ENCODE measurements at regions not wholly inside any gene's neighbourhood (a gene's known extent, or its start where the extent isn't known, plus 50 kb on each side); places are given as distances from the start of the nearest gene placed in this dataset.

GRCh38 chr2:234178330-234179030, 128.0 kb downstream of the SPP2 start:
- Histone ChIP-seq H3K27me3 (ENCODE audit: insufficient read depth, low read length, poor library complexity, severe bottlenecking) (no peaks in the 10 kb centered on the region), H3K9me2 (replicated peaks; ENCODE audit: low read depth, low read length) (no peaks in the 10 kb centered on the region), H3K9ac (ENCODE audit: low read depth, low read length, poor library complexity, severe bottlenecking) (no peak overlapping the region), H3K9me3 (ENCODE audit: insufficient read depth, low read depth, low read length) (no peaks in the 10 kb centered on the region), H2AFZ (ENCODE audit: low read length) (no peak overlapping the region), H3K4me2 (ENCODE audit: low read depth, low read length, poor library complexity, severe bottlenecking) (no peak overlapping the region), H3F3A (ENCODE audit: low read depth) (no peaks in the 10 kb centered on the region), H3K36me3 (ENCODE audit: insufficient read depth, low read length) (no peaks in the 10 kb centered on the region), H3K79me2 (ENCODE audit: insufficient read depth, low read length) (no peaks in the 10 kb centered on the region), H3K4me1 (ENCODE audit: insufficient read depth, low read length, poor library complexity, severe bottlenecking) (no peaks in the 10 kb centered on the region), H4K20me1 (ENCODE audit: insufficient read depth, low read length, poor library complexity, severe bottlenecking) (no peaks in the 10 kb centered on the region), H3K4me3 (ENCODE audit: low read length, poor library complexity, severe bottlenecking) (no peak overlapping the region)
- no peak for TF ChIP-seq EZH2phosphoT487 (IDR thresholded peaks at IDR 0.05; ENCODE audit: borderline replicate concordance)
- TF ChIP-seq CTCF (conservative IDR thresholded peaks at IDR 0.05; ENCODE audit: low read length) = no peak

- H2AFZ ChIP-seq (ENCODE audit: low read length) = no peak overlapping the region
- no peaks in the 10 kb centered on the region for H3F3A ChIP-seq (ENCODE audit: low read depth)
- no peaks in the 10 kb centered on the region for H3K9me2 ChIP-seq (replicated peaks; ENCODE audit: low read depth, low read length)
These were observed 125.1 kb downstream of the SPP2 start for GRCh38 chr2:234175649-234176048.

GRCh38 chr2:234174742-234175141, 124.2 kb downstream of the SPP2 start:
- Histone ChIP-seq H3K4me2 (ENCODE audit: low read depth, low read length, poor library complexity, severe bottlenecking) (no peak overlapping the region), H3F3A (ENCODE audit: low read depth) (no peaks in the 10 kb centered on the region), H3K36me3 (ENCODE audit: insufficient read depth, low read length) (no peaks in the 10 kb centered on the region), H3K9me3 (ENCODE audit: insufficient read depth, low read depth, low read length) (no peaks in the 10 kb centered on the region), H3K9me2 (replicated peaks; ENCODE audit: low read depth, low read length) (no peaks in the 10 kb centered on the region), H2AFZ (ENCODE audit: low read length) (no peak overlapping the region), H3K27me3 (ENCODE audit: insufficient read depth, low read length, poor library complexity, severe bottlenecking) (no peaks in the 10 kb centered on the region), H4K20me1 (ENCODE audit: insufficient read depth, low read length, poor library complexity, severe bottlenecking) (no peaks in the 10 kb centered on the region), H3K4me3 (ENCODE audit: low read length, poor library complexity, severe bottlenecking) (no peak overlapping the region), H3K9ac (ENCODE audit: low read depth, low read length, poor library complexity, severe bottlenecking) (no peak overlapping the region), H3K79me2 (ENCODE audit: insufficient read depth, low read length) (no peaks in the 10 kb centered on the region), H3K4me1 (ENCODE audit: insufficient read depth, low read length, poor library complexity, severe bottlenecking) (no peaks in the 10 kb centered on the region)
- TF ChIP-seq CTCF (conservative IDR thresholded peaks at IDR 0.05; ENCODE audit: low read length) = no peak
- TF ChIP-seq EZH2phosphoT487 (IDR thresholded peaks at IDR 0.05; ENCODE audit: borderline replicate concordance) = no peak

More at GRCh38 chr2:234175649-234176048, 125.1 kb downstream of the SPP2 start:
- H4K20me1 ChIP-seq (ENCODE audit: insufficient read depth, low read length, poor library complexity, severe bottlenecking) = no peaks in the 10 kb centered on the region
- no peaks in the 10 kb centered on the region for H3K27me3 ChIP-seq (ENCODE audit: insufficient read depth, low read length, poor library complexity, severe bottlenecking)
- no peaks in the 10 kb centered on the region for H3K9me3 ChIP-seq (ENCODE audit: insufficient read depth, low read depth, low read length)
- no peak overlapping the region for H3K4me2 ChIP-seq (ENCODE audit: low read depth, low read length, poor library complexity, severe bottlenecking)
- H3K9ac ChIP-seq (ENCODE audit: low read depth, low read length, poor library complexity, severe bottlenecking) = no peak overlapping the region
- H3K4me1 ChIP-seq (ENCODE audit: insufficient read depth, low read length, poor library complexity, severe bottlenecking) = no peaks in the 10 kb centered on the region
- no peaks in the 10 kb centered on the region for H3K36me3 ChIP-seq (ENCODE audit: insufficient read depth, low read length)
- no peaks in the 10 kb centered on the region for H3K79me2 ChIP-seq (ENCODE audit: insufficient read depth, low read length)
- no peak overlapping the region for H3K4me3 ChIP-seq (ENCODE audit: low read length, poor library complexity, severe bottlenecking)
- TF ChIP-seq CTCF (conservative IDR thresholded peaks at IDR 0.05; ENCODE audit: low read length) (no peak), EZH2phosphoT487 (IDR thresholded peaks at IDR 0.05; ENCODE audit: borderline replicate concordance) (no peak)

All from Loucy (cell line).